IPS-18a (cell line): ENCODE measurements at regions not wholly inside any gene's neighbourhood (a gene's known extent, or its start where the extent isn't known, plus 50 kb on each side); places are given as distances from the start of the nearest gene placed in this dataset.

ENCODE experiments used
- H3K27ac ChIP-seq: one replicate; pipeline ENCODE4 v1.5.1; 2013; ENCODE audit warnings: low read length
- H3K27me3 ChIP-seq: one replicate; pipeline ENCODE4 v1.6.1; 2013; ENCODE audit warnings: mild to moderate bottlenecking, low read length; ENCODE audit not compliant: control insufficient read depth, insufficient read depth
- H3K36me3 ChIP-seq: one replicate; pipeline ENCODE4 v1.6.1; 2013; ENCODE audit warnings: low read depth, low read length; ENCODE audit not compliant: control insufficient read depth
- H3K4me1 ChIP-seq: one replicate; pipeline ENCODE4 v1.6.1; 2013; ENCODE audit warnings: low read depth, low read length; ENCODE audit not compliant: control insufficient read depth
- H3K4me3 ChIP-seq: one replicate; pipeline ENCODE4 v1.5.1; 2013; ENCODE audit warnings: low read length
- H3K9ac ChIP-seq: one replicate; pipeline ENCODE4 v1.6.1; 2013; ENCODE audit warnings: mild to moderate bottlenecking, low read length, moderate library complexity
- H3K9me3 ChIP-seq: one replicate; pipeline ENCODE4 v1.6.1; 2013; ENCODE audit warnings: low read depth, low read length; ENCODE audit not compliant: control insufficient read depth

- no peaks in the 10 kb centered on the region for H3K36me3 ChIP-seq
- H3K27ac ChIP-seq, result no peak overlapping the region
- no peak overlapping the region for H3K4me3 ChIP-seq
- H3K9me3 ChIP-seq, result no peaks in the 10 kb centered on the region
- no peaks in the 10 kb centered on the region for H3K27me3 ChIP-seq
- H3K9ac ChIP-seq, result no peak overlapping the region
- no peaks in the 10 kb centered on the region for H3K4me1 ChIP-seq
These were observed 115.4 kb downstream of the TEX36 start for GRCh38 chr10:125567529-125567928.

- Histone ChIP-seq H3K4me1 (no peaks in the 10 kb centered on the region), H3K9me3 (no peaks in the 10 kb centered on the region), H3K27ac (no peak overlapping the region)
These were observed 117.9 kb downstream of the TEX36 start for GRCh38 chr10:125565046-125565445.

DNA sequence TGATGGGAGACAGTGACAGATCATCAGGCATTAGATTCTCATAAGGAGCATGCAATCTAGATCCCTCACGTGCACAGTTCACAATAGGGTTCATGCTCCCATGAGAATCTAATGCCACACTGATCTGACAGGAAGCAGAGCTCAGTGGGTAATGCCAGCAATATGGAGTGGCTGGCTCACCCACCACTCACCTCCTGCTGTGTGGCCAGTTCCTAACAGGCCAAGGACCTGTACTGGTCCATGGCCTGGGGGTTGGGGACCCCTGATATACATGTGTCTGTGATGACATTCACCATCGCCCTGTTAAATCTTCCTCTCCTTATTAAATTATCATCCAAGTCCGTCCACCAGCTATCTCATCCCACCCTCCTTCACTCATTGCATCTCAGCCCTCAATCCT lies 118.4 kb downstream of the TEX36 start:
- H3K27ac ChIP-seq, result no peak overlapping the region
- no peak overlapping the region for H3K4me3 ChIP-seq
- no peak overlapping the region for H3K9ac ChIP-seq
- no peaks in the 10 kb centered on the region for H3K27me3 ChIP-seq
- H3K4me1 ChIP-seq, result no peaks in the 10 kb centered on the region
- no peaks in the 10 kb centered on the region for H3K36me3 ChIP-seq
- no peaks in the 10 kb centered on the region for H3K9me3 ChIP-seq

More at GRCh38 chr10:125565046-125565445, 117.9 kb downstream of the TEX36 start:
- Histone ChIP-seq H3K36me3 (no peaks in the 10 kb centered on the region), H3K27me3 (no peaks in the 10 kb centered on the region), H3K4me3 (no peak overlapping the region), H3K9ac (no peak overlapping the region)

DNA sequence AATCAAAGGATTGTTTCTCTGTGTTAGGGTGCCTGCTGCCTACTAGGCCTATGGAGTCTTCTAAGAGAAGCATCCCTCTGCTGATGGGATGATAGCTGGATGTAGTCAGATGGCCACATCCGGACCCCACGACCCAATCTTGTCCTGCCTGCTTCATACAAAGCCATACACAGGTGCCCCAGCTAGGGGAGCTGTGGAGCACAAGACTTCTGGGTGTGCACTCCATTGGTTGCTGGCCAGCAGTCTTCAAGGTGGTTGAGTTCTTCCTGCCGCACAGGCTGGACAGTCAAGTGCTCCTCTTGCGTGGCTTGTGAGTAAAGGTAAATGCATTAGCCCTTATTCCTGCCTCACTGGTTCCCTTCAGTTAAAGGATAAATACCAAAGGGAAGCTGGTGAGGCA lies 120.2 kb downstream of the TEX36 start:
- Histone ChIP-seq H3K27ac (no peak overlapping the region), H3K36me3 (no peaks in the 10 kb centered on the region), H3K9me3 (no peaks in the 10 kb centered on the region), H3K4me3 (no peak overlapping the region), H3K9ac (no peak overlapping the region), H3K27me3 (no peaks in the 10 kb centered on the region), H3K4me1 (no peaks in the 10 kb centered on the region)

GRCh38 chr10:125560947-125561346 lies 122.0 kb downstream of the TEX36 start:
- Histone ChIP-seq H3K9ac (no peak overlapping the region), H3K9me3 (no peaks in the 10 kb centered on the region), H3K4me3 (no peak overlapping the region), H3K27ac (no peak overlapping the region), H3K4me1 (no peaks in the 10 kb centered on the region), H3K36me3 (no peaks in the 10 kb centered on the region), H3K27me3 (no peaks in the 10 kb centered on the region)

GRCh38 chr10:125559210-125559609 lies 123.8 kb downstream of the TEX36 start:
- H3K9ac ChIP-seq, result no peak overlapping the region
- no peaks in the 10 kb centered on the region for H3K27me3 ChIP-seq
- no peak overlapping the region for H3K27ac ChIP-seq

GRCh38 chr10:125557801-125558505 lies 125.0 kb downstream of the TEX36 start:
- Histone ChIP-seq H3K4me3 (no peak overlapping the region), H3K27ac (no peak overlapping the region), H3K27me3 (no peaks in the 10 kb centered on the region), H3K9me3 (no peaks in the 10 kb centered on the region), H3K36me3 (no peaks in the 10 kb centered on the region), H3K4me1 (no peaks in the 10 kb centered on the region), H3K9ac (no peak overlapping the region)

More at GRCh38 chr10:125559210-125559609, 123.8 kb downstream of the TEX36 start:
- no peaks in the 10 kb centered on the region for H3K4me1 ChIP-seq
- H3K36me3 ChIP-seq, result no peaks in the 10 kb centered on the region
- H3K4me3 ChIP-seq, result no peak overlapping the region
- no peaks in the 10 kb centered on the region for H3K9me3 ChIP-seq

DNA sequence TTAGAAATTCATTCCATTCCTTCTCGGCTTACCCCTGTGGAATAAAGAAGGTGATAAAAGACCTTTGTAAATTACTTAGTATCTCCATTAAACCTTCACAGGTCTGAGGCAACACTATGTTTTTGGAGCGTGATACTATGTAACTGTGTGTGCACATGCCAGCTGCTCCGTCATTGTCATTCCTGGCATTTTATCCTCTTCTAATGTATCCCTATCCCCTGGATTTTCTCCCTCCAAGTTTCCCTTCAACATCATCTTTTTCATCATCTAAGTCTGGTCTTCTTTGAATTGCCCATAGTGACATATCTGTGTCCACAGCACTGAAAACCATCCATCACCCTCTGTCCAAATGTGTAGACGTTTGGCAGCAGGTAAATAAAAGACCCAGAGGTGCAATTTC lies 125.7 kb downstream of the TEX36 start:
- no peak overlapping the region for H3K27ac ChIP-seq

DNA sequence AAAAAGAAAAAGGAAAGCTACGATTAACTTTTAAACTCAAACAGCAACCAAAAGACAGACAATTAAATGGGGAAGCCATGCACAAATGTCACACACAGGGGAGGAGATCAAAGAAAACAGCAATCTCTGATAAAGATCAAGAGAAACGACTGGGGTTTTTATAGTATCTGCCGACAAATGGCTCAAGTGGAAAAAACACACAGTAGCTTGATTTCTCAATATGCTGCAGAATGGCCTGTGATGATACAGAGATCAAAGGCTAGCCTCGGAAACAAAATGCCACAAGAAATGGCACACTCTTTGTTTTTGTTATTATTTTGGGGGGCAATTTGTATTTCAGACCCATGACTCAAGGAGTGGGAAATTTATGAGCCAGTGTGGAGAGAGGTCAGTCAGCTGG lies 126.1 kb downstream of the TEX36 start:
- Histone ChIP-seq H3K4me1 (no peaks in the 10 kb centered on the region), H3K27ac (no peak overlapping the region), H3K27me3 (no peaks in the 10 kb centered on the region), H3K9ac (no peak overlapping the region), H3K4me3 (no peak overlapping the region), H3K36me3 (no peaks in the 10 kb centered on the region), H3K9me3 (no peaks in the 10 kb centered on the region)

More for the DNA sequence above, 125.7 kb downstream of the TEX36 start:
- no peak overlapping the region for H3K9ac ChIP-seq
- no peak overlapping the region for H3K4me3 ChIP-seq
- H3K36me3 ChIP-seq, result no peaks in the 10 kb centered on the region
- no peaks in the 10 kb centered on the region for H3K4me1 ChIP-seq
- H3K27me3 ChIP-seq, result no peaks in the 10 kb centered on the region
- H3K9me3 ChIP-seq, result no peaks in the 10 kb centered on the region

DNA sequence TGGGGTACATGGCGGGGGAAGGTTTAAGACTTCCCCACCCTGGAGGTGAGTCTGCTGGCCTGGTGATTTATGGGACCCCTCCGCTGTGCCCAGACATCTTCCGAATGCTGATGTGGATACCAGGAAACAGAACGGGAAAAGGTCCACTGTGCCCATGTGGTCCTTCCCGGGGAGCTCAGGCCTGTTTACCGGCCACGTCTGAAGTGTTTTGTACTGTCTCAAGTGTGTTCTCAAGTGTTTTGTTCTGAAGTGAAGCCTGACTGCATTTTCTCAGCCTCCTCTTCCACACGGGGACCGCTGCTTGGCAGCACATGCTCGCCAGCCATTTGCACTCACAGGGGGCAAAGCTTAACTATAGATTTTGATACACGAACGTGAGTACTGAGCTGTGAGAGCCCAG lies 127.2 kb downstream of the TEX36 start:
- Histone ChIP-seq H3K27ac (no peak overlapping the region), H3K4me1 (no peaks in the 10 kb centered on the region), H3K36me3 (no peaks in the 10 kb centered on the region), H3K4me3 (no peak overlapping the region), H3K9ac (no peak overlapping the region), H3K9me3 (no peaks in the 10 kb centered on the region), H3K27me3 (no peaks in the 10 kb centered on the region)

- H3K9me3 ChIP-seq, result no peaks in the 10 kb centered on the region
- H3K27ac ChIP-seq, result no peak overlapping the region
- no peaks in the 10 kb centered on the region for H3K27me3 ChIP-seq
- H3K9ac ChIP-seq, result no peak overlapping the region
- H3K36me3 ChIP-seq, result no peaks in the 10 kb centered on the region
- no peak overlapping the region for H3K4me3 ChIP-seq
- no peaks in the 10 kb centered on the region for H3K4me1 ChIP-seq
These were observed 127.7 kb downstream of the TEX36 start for GRCh38 chr10:125555267-125555666.

- Histone ChIP-seq H3K36me3 (no peaks in the 10 kb centered on the region), H3K9me3 (no peaks in the 10 kb centered on the region), H3K27ac (no peak overlapping the region)
These were observed 128.2 kb downstream of the TEX36 start for GRCh38 chr10:125554753-125555152.

More at GRCh38 chr10:125554753-125555152, 128.2 kb downstream of the TEX36 start:
- Histone ChIP-seq H3K27me3 (no peaks in the 10 kb centered on the region), H3K4me1 (no peaks in the 10 kb centered on the region), H3K9ac (no peak overlapping the region), H3K4me3 (no peak overlapping the region)
